ENCODE measurements at regions not wholly inside any gene's neighbourhood (a gene's known extent, or its start where the extent isn't known, plus 50 kb on each side); places are given as distances from the start of the nearest gene placed in this dataset.

GRCh38 chr9:105150991-105151685 is 93.3 kb upstream of the SLC44A1 start:
- no peak for DNase-seq

GRCh38 chr9:105151686-105151995 is 92.8 kb upstream of the SLC44A1 start:
- DNase-seq, result no peak

GRCh38 chr9:105154723-105155191 is 89.7 kb upstream of the SLC44A1 start:
- DNase-seq, result no peak

GRCh38 chr9:105157171-105157583 is 87.3 kb upstream of the SLC44A1 start:
- peak; percentile 23 for DNase-seq

GRCh38 chr9:105158020-105158419 is 86.4 kb upstream of the SLC44A1 start:
- no peak for DNase-seq

- no peak for DNase-seq
Measured at GRCh38 chr9:105158898-105159297, 85.6 kb upstream of the SLC44A1 start.

GRCh38 chr9:105168870-105169319 is 75.6 kb upstream of the SLC44A1 start:
- no peak for DNase-seq

- DNase-seq, result no peak
Measured at GRCh38 chr9:105171076-105171475, 73.4 kb upstream of the SLC44A1 start.

- no peak for DNase-seq
Measured at GRCh38 chr9:105171589-105171988, 72.9 kb upstream of the SLC44A1 start.

GRCh38 chr9:105172436-105172835 is 72.0 kb upstream of the SLC44A1 start:
- DNase-seq, result no peak

GRCh38 chr9:105173306-105173705 is 71.1 kb upstream of the SLC44A1 start:
- no peak for DNase-seq

- DNase-seq, result no peak
Measured at GRCh38 chr9:105173826-105174225, 70.6 kb upstream of the SLC44A1 start.

- no peak for DNase-seq
Measured at GRCh38 chr9:105176194-105176593, 68.3 kb upstream of the SLC44A1 start.

GRCh38 chr9:105178076-105178475 is 66.4 kb upstream of the SLC44A1 start:
- no peak for DNase-seq

- DNase-seq, result no peak
Measured at GRCh38 chr9:105187781-105188180, 56.7 kb upstream of the SLC44A1 start.

GRCh38 chr9:105188746-105189145 is 55.7 kb upstream of the SLC44A1 start:
- no peak for DNase-seq

GRCh38 chr9:105191508-105192121 is 52.8 kb upstream of the SLC44A1 start:
- no peak for DNase-seq

GRCh38 chr9:105193560-105193959 is 50.9 kb upstream of the SLC44A1 start:
- no peak for DNase-seq

- no peak for DNase-seq
Measured at GRCh38 chr9:105194234-105194633, 50.2 kb upstream of the SLC44A1 start.
